GM12875 (cell line): ENCODE measurements at regions not wholly inside any gene's neighbourhood (a gene's known extent, or its start where the extent isn't known, plus 50 kb on each side); places are given as distances from the start of the nearest gene placed in this dataset.
"Not testable (repeated sequence)": the region's sequence is repeated elsewhere in the genome, so short reads cannot be mapped to it uniquely, and the experiment has no call there.

Source experiments
- H3K4me3 ChIP-seq: one replicate; pipeline ENCODE4 v1.5.1; 2011; ENCODE audit warnings: low read depth, low read length, control low read depth
- TF ChIP-seq, protein P1 (sequence below): IDR thresholded peaks from 2 replicates; pipeline ENCODE4 v1.5.1; 2011; ENCODE audit warnings: low read depth, mild to moderate bottlenecking, control low read depth, inconsistent platforms, low read length, moderate library complexity, borderline replicate concordance; ENCODE audit not compliant: insufficient read depth

- TF ChIP-seq, protein P1, sequence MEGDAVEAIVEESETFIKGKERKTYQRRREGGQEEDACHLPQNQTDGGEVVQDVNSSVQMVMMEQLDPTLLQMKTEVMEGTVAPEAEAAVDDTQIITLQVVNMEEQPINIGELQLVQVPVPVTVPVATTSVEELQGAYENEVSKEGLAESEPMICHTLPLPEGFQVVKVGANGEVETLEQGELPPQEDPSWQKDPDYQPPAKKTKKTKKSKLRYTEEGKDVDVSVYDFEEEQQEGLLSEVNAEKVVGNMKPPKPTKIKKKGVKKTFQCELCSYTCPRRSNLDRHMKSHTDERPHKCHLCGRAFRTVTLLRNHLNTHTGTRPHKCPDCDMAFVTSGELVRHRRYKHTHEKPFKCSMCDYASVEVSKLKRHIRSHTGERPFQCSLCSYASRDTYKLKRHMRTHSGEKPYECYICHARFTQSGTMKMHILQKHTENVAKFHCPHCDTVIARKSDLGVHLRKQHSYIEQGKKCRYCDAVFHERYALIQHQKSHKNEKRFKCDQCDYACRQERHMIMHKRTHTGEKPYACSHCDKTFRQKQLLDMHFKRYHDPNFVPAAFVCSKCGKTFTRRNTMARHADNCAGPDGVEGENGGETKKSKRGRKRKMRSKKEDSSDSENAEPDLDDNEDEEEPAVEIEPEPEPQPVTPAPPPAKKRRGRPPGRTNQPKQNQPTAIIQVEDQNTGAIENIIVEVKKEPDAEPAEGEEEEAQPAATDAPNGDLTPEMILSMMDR, result no peak
- no peak overlapping the region for H3K4me3 ChIP-seq
Measured at GRCh38 chr7:37545619-37546534, 97.2 kb upstream of the ELMO1 start.

- no peak overlapping the region for H3K4me3 ChIP-seq
- TF ChIP-seq, protein P1, result no peak
Measured at GRCh38 chr7:37546677-37547076, 98.0 kb upstream of the ELMO1 start.

- no peak overlapping the region for H3K4me3 ChIP-seq
- TF ChIP-seq, protein P1, result no peak
Measured at GRCh38 chr7:37549076-37549931, 100.6 kb upstream of the ELMO1 start.

DNA sequence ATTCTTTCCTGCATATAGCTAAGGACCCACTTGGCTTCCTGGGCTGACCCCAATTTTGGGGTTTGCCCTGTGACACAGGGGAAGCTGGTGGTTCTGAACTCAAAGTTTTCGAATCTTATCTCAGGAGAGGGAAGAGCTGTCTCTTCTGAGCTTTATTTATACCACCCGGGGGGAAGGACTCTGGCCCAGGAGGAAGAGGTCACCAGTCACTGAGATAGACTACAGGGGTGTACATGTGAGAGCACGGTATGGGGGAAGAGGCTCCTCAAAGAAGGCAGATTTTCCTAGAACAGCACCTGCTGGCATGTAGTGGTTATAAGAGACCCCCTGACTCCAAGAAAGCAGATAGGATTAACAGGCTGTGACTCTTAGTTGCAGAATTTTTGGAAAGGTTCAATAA, 101.8 kb upstream of the ELMO1 start:
- no peak overlapping the region for H3K4me3 ChIP-seq
- TF ChIP-seq, protein P1, result no peak

- no peak overlapping the region for H3K4me3 ChIP-seq
- TF ChIP-seq, protein P1, result no peak
Measured at GRCh38 chr7:37550872-37551271, 102.2 kb upstream of the ELMO1 start.

- TF ChIP-seq, protein P1, result no peak
- H3K4me3 ChIP-seq, result no peak overlapping the region
Measured at GRCh38 chr7:37552030-37552429, 103.4 kb upstream of the ELMO1 start.

GRCh38 chr7:37552439-37552838, 103.8 kb upstream of the ELMO1 start:
- not testable (repeated sequence) for H3K4me3 ChIP-seq
